ENCODE measurements at regions not wholly inside any gene's neighbourhood (a gene's known extent, or its start where the extent isn't known, plus 50 kb on each side); places are given as distances from the start of the nearest gene placed in this dataset.
"Not testable (repeated sequence)": the region's sequence is repeated elsewhere in the genome, so short reads cannot be mapped to it uniquely, and the experiment has no call there.

DNA sequence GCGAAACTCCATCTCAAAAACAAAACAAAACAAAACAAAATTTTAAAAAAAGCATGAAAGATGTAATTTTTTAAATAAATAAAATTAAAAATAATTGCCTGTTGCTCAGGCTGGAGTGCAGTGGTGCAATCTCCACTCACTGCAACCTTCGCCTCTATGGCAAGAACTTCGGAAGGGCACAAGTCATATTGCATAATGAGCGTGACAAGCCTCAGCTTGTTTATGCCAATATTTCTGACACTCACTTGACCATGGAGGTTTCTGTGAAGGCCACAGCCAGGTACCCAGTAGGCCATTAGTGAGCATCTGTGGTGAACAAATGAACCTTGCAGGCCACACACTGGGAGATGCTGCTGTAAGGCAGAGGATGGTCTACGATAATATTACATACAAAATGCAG is 106.1 kb upstream of the KMT2C start:
- no peak for DNase-seq

DNA sequence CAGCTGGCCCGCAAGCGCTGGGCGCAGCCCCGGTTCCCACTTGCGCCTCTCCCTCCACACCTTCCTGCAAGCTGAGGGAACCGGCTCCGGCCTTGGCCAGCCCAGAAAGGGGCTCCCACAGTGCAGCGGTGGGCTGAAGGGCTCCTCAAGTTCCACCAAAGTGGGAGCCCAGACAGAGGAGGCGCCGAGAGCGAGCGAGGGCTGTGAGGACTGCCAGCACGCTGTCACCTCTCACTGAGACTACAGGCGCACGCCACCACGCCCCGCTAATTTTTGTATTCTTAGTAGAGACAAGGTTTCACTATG is 103.3 kb upstream of the KMT2C start:
- not testable (repeated sequence) for DNase-seq

DNA sequence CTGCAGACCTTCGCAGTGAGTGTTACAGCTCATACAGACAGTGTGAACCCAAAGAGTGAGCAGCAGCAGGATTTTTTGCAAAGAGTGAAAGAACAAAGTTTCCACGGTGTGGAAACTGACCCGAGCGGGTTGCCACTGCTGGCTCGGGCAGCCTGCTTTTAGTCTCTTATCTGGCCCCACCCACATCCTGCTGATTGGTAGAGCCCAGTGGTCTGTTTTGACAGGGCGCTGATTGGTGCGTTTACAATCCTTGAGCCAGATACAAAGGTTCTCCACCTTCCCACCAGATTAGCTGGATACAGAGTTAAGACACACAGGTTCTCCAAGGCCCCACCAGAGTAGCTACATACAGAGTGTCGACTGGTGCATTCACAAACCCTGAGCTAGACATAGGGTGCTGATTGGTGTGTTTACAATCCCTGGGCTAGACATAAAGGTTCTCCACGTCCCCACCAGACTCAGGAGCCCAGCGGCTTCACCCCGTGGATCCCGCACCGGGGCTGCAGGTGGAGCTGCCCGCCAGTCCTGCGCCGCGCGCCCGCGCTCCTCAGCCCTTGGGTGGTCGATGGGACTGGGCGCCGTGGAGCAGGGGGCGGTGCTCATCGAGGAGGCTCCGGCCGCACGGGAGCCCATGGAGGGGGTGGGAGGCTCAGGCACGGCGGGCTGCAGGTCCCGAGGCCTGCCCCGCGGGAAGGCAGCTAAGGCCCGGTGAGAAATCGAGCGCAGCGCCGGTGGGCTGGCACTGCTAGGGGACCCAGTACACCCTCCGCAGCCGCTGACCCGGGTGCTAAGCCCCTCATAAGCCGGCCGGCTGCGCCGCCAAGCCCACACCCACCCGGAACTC is 102.8 kb upstream of the KMT2C start:
- DNase-seq, result not testable (repeated sequence)

DNA sequence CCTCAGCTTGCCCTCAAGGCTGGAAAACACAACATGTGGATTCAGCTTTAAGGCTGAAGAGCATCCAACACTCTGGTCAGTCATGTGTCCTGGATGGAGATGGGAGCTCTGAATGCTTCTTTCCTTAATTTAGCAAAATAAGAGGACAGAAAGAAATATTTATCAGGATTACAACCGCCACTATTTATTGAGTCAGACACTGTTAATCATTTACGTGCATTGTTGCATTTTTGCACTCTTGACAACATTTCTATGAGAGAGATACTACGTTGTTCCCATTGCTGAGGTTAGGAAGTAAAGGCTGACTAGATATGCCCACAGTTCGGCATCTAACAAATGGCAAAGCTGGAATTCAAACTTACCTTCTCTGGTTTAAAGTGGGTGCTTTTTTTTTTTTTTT is 101.8 kb upstream of the KMT2C start:
- no peak for DNase-seq

DNA sequence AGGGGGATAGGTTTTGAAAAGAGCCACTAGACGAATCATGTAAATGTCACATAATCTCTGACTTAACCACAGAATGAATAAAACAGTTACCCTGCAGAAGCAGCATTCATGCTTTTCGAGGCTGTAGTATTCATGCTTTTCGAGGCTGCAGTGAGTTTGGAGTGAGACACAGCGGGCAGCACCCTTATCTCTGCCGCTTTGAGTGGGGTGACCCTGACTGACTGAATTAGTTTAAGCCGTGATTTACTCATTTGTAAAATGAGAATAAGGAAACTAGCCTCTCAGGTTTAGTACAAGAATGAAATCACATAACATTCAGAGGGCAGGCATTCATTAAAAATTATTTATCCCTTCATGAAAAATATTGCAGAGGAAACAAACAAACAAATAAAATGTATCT is 92.8 kb upstream of the KMT2C start:
- no peak for DNase-seq

DNA sequence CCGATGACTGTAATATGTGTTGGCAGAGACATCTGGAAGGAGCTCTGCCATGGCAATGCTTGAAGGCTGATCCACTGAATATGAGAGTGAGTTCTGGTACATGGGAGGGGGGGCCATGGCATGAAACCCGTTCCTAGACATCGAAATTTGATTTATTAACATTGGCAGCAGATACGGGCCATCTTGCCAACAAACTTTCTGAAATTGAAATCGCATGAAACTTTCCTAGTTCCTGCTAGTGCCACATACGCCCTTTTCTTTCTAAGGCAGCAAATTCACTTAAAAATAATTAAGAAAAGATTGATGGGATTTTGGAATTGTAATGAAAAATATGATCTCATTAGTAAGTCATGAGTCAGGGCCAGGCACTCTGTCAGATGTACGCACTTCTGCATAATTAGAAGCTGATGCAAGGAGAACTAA is 91.8 kb upstream of the KMT2C start:
- no peak for DNase-seq

DNA sequence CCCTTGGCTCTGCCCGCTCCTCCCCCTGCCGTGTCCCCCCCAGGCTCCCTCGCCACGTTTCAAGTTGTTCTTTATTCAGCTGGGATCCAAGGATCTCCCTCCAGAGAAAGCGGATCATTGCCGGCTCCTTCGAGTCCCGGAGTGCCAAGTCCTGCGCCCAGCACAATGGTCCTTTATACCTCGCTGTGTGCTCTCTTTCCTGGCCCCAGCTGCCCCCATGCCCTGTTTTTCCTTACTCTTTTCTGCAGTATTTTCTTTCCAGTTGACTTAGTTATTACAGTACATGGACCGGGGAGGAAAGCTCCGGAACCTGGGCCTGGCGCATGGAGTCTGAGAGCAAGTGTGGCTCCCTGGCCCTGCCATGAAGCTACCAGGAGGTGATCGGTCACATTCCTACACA is 88.1 kb upstream of the KMT2C start:
- DNase-seq, result no peak

DNA sequence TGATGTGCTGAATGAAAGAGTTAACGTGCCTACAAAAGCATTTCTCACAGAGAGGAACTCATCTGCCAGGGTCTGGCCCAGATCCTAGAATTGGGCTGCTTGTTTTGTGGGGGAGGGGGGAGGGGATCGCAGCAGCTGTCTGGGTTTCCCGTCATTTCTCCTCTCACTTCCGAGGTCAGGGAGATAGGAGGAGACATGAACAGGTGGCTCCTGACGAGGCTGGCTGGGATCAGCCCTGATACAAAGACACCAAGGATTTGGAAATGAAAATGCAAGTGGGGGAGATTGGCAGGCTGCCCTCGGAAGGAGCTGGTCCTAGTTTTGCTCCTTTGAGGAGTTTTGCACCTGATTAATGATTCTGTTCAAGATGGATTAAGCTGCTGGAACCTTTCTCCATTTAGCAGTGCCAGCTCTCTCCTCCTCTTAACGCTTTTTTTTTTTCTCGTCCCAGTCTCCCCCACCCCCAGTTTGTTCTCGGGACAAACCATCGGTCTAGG is 86.8 kb upstream of the KMT2C start:
- DNase-seq, result no peak

DNA sequence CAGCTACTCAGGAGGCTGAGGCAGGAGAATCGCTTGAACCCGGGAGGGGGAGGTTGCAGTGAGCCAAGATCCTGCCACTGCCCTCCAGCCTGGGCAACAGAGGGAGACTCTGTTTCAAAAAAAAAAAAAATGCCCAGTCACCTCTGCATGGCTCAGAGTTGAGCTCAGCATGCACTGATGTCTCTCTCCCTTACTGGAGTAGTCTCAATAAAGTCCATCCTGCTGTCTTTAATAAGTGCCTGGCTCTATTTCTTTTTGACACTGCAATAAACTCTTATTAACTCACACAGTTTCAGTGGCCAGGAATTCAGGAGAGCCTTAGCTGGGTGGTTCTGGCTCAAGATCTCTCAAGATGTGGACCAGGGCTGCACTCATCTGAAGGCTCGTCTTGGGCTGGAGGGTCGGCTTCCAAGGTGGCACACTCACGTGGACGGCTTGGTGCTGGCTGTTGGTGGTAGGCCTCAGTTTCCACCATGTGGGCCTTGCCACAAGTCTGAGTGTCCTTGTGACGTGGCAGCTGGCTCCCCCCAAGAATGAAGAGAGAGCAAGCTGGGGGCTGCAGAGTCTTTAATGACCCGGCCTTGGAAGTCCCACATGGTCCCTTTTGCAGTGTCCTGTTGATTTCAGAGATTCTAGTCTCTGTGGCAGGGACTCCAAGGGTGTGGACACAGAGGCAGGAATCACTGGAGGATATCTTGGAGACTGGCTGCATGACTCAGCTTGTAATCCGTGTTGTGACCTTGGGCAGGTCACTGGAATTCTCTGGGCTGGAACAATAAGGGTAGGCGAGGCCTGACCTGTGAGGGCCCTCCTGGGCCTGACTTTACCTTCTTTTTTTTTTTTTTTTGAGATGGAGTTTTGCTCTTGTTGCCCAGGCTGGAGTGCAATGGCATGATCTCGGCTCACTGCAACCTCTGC is 85.9 kb upstream of the KMT2C start:
- no peak for DNase-seq

DNA sequence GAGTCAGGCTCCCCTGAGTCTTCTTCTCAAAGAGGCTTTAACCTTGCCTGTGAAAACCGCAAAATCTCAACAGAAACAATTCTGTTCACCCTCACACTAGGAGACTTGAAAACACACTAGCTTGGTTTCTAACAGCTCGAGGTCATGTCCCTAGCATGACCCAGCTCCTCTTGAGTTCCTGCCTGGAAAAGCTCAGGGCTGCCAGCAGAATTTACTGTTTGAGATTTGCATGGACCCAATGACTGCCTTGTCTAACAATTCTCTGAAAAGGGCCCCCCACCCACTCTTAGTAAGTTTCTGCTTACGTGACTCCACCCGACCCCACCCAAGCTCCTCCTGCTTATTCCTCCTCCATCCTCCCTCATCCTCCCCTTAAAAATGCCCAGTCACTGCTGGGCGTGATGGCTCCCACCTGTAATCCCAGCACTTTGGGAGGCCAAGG is 85.1 kb upstream of the KMT2C start:
- DNase-seq, result no peak

DNA sequence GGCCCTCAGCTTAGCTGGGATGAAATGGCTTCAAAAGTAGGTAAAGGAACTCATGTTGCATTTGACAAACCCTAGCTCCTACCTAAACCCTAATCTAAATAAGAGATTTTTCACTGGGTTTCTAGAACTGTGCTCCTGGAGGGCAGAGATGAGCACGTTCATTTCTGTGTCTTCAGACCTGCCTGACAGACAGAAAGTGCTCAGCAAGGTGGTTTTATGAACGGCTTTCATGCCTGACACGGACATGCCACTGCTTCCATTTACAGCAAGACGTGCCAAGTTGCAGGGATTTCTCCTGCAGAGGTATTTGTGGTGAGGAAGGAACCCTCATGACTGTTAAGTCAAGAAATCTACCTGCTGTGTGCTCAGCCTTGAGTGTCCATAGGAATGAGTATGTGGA is 83.5 kb upstream of the KMT2C start:
- DNase-seq, result no peak

DNA sequence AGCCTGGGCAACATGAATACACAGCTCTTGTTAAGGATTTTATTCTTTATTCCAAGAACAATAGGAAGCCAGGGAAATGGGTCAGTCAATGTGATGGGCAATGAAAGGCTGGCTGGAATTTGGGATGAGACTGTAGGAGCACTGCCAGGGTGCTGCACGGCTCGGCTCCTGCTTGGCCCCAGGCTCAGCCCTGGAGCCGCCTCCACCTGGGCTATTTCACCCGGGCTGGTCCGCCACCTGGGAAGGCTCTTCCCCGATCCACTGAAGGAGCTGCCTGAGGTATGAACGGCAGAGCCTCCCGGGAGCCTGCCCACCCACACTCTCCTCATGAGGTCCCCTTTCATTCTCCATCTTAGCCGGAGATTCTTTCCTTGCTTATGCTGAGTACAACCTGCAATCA is 80.4 kb upstream of the KMT2C start:
- DNase-seq, result no peak

DNA sequence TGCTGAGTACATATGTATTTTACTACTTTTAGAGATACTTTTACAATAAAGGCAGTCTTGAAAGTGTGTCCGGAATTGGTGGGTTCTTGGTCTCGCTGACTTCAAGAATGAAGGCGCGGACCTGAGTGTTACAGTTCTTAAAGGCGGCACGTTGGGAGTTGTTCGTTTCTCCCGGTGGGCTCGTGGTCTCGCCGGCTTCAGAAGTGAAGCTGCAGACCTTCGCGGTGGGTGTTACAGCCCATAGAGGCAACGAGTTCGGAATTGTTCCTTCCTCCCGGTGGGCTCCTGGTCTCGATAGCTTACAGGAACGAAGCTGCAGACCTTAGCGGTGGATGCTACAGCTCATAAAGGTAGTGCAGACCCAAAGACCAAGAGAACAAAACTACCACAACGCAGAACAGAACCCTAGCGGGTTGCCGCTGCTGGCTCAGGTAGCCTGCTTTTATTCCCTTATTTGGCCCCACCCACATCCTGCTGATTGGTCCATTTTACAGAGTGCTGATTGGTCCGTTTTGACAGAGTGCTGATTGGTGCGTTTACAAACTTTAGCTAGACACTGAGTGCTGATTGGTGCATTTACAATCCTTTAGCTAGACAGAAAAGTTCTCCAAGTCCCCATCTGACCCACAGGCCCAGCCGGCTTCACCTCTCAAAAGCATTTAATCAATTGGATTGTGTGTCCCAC is 79.6 kb upstream of the KMT2C start:
- not testable (repeated sequence) for DNase-seq

DNA sequence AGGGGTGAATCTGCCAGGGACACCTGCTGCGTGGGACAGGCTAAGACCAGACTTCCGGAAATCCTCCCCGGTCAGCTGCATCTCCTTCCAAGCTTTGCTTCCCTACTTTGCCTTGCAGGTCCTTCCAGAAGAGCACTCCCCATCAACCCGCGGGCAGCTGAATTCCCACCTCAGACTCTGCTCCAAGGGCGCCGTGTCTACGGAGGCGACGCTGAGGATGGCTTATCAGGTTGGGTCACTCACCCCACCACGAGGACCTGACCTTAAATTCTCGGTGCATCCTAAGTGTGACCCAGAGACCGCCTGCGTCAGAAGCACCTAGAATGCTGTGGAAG is 78.9 kb upstream of the KMT2C start:
- no peak for DNase-seq

DNA sequence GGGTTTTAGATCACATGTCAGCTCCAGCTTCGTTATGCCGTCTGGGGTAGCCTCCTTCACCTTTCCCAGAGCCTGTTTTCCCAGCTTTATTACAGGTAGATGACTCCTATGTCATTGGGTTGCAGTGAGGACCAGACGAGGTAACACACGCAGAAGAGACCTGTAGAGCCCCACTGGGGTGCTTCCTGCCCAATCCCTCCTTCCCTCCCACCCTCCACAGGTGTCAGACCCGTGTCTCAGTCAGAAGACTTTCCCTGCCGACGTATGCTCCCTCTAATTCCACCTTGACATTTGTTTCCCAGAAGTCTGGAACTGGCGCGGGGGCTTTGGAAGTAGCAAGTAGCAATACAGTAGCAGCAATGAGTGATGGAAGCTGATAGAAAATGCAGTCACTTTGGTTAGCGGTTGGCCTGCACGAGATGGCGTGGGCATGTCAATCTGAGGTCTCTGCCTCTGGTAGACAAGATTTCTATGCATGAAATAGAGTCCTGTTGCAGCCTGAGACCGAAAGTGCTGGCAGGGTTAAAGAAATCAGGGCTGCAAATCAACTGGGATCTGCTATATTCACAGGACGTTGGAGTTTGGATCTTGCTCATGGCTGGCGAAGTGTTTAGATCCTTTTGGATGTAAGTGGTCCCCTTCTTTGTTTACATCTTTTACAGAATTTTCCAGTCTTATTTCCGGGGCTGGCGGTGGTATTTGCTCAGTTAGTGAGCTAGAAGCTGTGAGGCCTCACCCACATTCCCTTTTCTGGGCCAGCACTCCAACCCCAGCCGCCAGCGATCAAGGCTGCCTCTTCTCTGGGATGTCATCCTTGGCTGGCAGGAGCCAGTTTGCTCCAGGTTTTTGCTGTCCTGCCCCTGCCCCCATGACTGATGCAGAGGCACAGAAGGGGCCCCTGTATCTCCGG is 78.3 kb upstream of the KMT2C start:
- no peak for DNase-seq

DNA sequence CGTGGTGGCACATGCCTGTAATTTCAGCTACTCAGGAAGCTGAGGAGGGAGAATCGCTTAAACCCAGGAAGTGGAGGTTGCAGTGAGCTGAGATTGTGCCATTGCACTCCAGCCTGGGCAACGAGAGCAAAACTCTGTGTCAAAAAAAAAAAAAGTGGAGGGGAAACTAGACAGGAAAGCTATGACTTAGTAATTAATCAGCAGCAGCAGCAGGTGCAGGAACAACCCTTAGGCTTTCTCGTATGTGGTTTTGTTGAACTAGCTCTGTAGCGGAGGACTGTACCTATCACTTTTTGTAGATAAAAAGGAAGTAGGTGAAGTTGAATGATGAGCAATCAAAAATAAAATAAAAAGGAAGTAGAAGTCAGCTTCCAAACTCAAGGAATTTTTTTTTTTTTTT is 76.9 kb upstream of the KMT2C start:
- peak in 1 of 2 donors; percentile 24 for DNase-seq

DNA sequence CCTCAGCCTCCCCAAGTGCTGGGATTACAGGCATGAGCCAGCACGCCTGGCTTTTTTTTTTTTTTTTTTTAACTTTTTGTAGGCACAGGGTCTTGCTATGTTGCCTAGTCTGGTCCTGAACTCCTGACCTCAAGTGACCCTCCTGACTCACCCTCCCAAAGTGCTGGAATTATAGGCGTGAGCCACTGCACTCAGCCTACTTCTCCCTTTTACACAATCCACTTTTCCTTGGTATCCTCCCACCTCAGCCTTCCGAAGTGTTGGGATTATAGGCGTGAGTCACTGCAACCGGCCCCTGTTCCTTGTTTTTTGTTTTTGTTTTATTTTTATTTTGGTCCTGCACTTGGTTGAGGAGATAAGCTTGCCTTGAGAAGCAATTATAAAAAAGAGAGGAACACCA is 75.9 kb upstream of the KMT2C start:
- DNase-seq, result no peak

DNA sequence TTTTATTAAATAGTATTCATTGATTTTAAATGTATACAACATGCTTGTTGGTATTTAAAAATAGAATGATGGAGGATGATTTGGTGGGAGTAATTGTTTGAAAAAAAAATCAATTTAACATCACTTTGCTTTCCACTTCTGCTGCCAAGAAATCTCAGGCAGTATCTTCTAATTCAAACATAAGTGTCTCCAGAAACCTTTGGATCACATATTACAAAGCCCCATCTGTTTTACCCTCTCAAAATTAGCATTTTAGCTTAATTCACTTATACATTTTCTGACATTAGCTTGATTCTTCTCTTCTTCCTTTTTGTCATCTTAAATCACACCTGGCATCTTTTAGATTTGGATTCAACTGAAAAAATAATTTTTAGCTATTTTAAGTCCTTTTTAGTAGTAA is 72.9 kb upstream of the KMT2C start:
- no peak for DNase-seq

DNA sequence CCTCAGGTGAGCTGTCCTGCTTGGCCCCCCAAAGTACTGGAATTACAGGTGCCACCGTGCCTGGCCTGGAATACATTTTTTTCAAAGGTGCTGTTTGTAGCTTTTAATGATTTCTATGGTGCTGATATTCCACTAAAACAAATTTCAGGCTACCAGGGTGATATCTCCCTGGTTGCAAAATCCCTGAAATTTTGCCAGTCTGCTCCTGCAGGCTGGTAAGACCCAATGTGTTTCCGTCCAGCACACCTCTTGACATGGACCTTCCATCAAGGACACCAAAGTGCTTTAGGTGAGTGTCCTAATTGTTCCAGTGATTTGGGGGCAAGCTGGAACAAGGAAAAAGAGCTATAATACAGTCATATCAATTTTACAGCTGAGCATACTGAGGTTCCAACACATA is 69.8 kb upstream of the KMT2C start:
- DNase-seq, result no peak

DNA sequence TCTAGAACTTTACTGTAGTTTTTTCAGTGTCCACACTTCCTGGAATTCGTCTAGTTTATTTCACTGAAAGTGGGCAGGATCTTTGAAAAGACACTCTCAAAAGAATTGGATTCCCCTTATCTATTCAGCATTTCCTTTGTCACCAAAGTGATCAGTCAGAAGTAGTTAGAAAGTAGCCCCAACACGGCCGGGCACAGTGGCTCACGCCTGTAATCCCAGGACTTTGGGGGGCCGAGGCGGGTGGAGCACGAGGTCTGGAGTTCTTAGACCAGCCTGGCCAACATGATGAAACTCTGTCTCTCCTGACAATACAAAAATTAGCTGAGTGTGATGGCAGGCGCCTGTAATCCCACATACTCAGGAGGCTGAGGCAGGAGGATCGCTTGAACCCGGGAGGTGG is 69.0 kb upstream of the KMT2C start:
- DNase-seq, result no peak

DNA sequence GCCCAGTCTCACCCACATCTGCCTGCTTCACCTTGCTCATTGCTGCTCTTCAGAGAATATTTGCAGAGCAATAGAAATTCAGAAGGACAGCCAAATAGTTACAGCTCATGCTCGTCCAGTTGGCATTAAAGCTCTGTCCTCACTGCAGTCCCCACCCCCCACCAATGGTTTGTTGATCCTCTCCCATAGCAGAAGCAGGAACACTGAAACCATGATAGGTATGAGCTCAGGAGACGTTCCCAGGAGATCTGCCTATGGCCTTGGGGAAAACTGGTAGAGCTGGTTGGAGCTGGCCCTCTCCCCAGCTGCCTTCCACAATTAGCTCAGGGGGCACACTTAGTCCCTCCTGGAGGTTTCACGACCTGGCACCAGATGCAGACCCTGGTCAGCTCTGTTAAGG is 68.6 kb upstream of the KMT2C start:
- no peak for DNase-seq

All from CD4-positive, alpha-beta T cell treated with Interleukin-1 beta for 1 hour (primary cell).